T-helper 17 cell (primary cell): ENCODE measurements at regions not wholly inside any gene's neighbourhood (a gene's known extent, or its start where the extent isn't known, plus 50 kb on each side); places are given as distances from the start of the nearest gene placed in this dataset.

Experiments
- ATAC-seq: fragments of 150-1000 bp; cut with Tn5 transposase; 2 replicates; pipeline ENCODE4 v1.10.0; 2021; ENCODE audit warnings: mild to moderate bottlenecking, moderate library complexity
- DNase-seq, 3 donors: peaks; one replicate each; pipeline versions ENCODE4 v3.0.0 to v3.0.0-alpha.2; 2020 to 2021
- H3K9me3 ChIP-seq: one replicate; pipeline ENCODE4 v1.7.0; 2013; ENCODE audit warnings: low read length, mild to moderate bottlenecking; ENCODE audit not compliant: control insufficient read depth, poor library complexity, severe bottlenecking
- H3K27ac Mint-ChIP-seq: one replicate; pipeline ENCODE4 v1.8.0; 2022; ENCODE audit warnings: mild to moderate bottlenecking, moderate library complexity, mixed read lengths
- H3K27me3 Mint-ChIP-seq: one replicate; pipeline ENCODE4 v1.8.0; 2022; ENCODE audit warnings: mixed read lengths
- H3K36me3 Mint-ChIP-seq: one replicate; pipeline ENCODE4 v1.8.0; 2022; ENCODE audit warnings: low read depth, mixed read lengths
- H3K4me1 Mint-ChIP-seq: one replicate; pipeline ENCODE4 v1.8.0; 2022; ENCODE audit warnings: mild to moderate bottlenecking, mixed read lengths
- H3K4me3 Mint-ChIP-seq: one replicate; pipeline ENCODE4 v1.8.0; 2022; ENCODE audit warnings: mild to moderate bottlenecking, moderate library complexity, mixed read lengths

DNA sequence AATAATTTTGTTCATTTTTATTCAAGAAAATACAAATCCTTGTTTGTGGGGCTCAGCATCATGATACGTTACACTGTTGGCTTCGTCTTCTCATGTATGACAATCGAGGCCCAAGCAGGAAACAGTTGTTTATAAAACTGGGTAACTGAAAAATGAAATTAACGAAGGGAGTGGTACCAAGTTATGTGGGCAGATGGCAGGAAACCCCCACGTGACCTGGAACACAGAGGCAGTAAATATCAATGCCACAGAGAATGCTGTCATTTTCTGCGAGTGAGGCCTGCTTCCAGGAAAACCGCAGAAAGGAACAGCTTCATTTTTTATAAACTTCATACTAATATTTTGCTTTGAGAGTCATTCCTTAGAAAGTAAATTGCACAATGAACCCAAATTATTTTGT lies 201.0 kb upstream of the ADARB2 start:
- H3K9me3 ChIP-seq, result no peaks in the 10 kb centered on the region
- Mint-ChIP-seq H3K4me3 (no peak overlapping the region), H3K4me1 (peaks cover 17% of the 10 kb centered on the region), H3K27ac (peak overlapping the region; percentile 88), H3K27me3 (no peaks in the 10 kb centered on the region), H3K36me3 (no peaks in the 10 kb centered on the region)
- DNase-seq (peak in 1 of 3 donors; percentile 32), ATAC-seq (peak; percentile 78)

GRCh38 chr10:1935912-1936311 lies 198.6 kb upstream of the ADARB2 start:
- peaks cover 27% of the 10 kb centered on the region for H3K4me1 Mint-ChIP-seq
- H3K36me3 Mint-ChIP-seq, result no peaks in the 10 kb centered on the region
- H3K4me3 Mint-ChIP-seq, result no peak overlapping the region
- no peak for DNase-seq
- no peak overlapping the region for H3K27ac Mint-ChIP-seq
- no peak for ATAC-seq
- no peaks in the 10 kb centered on the region for H3K9me3 ChIP-seq
- H3K27me3 Mint-ChIP-seq, result peaks cover 5% of the 10 kb centered on the region

DNA sequence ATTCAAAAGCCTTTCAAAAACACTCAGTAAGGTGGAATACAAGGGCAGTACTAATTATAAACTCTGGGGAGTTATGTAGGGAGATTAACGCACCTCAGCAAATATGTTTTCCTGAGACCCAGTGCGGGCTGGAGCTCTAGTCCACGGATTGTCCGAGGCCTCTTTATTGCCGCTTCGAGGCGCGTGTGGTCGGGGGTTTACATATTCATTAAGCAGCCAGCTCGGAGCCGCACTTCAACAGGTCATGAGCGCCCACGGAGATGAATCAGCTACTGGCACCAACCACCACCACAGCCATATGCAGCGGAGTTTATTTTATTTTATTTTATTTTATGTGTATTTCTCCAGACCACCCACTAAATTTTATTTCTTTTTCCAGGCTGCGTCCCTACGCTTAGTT lies 195.9 kb upstream of the ADARB2 start:
- peak overlapping the region; percentile 79 for H3K27ac Mint-ChIP-seq
- H3K4me3 Mint-ChIP-seq, result no peak overlapping the region
- no peaks in the 10 kb centered on the region for H3K36me3 Mint-ChIP-seq
- ATAC-seq, result no peak
- no peak for DNase-seq
- H3K4me1 Mint-ChIP-seq, result peaks cover 17% of the 10 kb centered on the region
- H3K27me3 Mint-ChIP-seq, result peaks cover 5% of the 10 kb centered on the region
- no peaks in the 10 kb centered on the region for H3K9me3 ChIP-seq

DNA sequence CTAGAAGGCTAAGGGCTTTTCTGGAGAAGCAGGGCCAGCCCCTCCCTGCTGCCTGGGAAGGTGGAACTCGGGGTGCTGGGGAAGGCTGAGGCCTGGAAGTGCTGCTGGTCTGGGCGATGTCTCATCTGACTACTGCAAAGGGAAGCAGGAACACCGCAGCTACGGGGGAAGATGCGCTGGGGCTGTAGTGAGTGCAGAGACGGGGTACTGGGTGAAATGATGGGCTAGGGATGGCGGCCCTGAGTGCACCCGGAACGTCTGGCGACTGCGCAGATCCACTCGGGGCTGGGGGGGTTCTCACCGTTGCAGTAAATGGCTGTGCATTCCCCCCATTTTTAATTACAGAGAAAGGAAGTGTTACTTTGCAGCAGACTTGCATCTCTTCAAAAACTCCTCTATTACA lies 195.4 kb upstream of the ADARB2 start:
- no peaks in the 10 kb centered on the region for H3K9me3 ChIP-seq
- DNase-seq (no peak), ATAC-seq (peak; percentile 33)
- no peaks in the 10 kb centered on the region for H3K36me3 Mint-ChIP-seq
- H3K4me1 Mint-ChIP-seq, result peaks cover 16% of the 10 kb centered on the region
- peak overlapping the region; percentile 79 for H3K27ac Mint-ChIP-seq
- H3K4me3 Mint-ChIP-seq, result peak overlapping the region; percentile 84
- peaks cover 5% of the 10 kb centered on the region for H3K27me3 Mint-ChIP-seq

GRCh38 chr10:1928606-1929005 lies 191.3 kb upstream of the ADARB2 start:
- ATAC-seq (no peak), DNase-seq (no peak)
- H3K27me3 Mint-ChIP-seq, result peaks cover 14% of the 10 kb centered on the region
- no peak overlapping the region for H3K4me3 Mint-ChIP-seq
- no peaks in the 10 kb centered on the region for H3K9me3 ChIP-seq
- no peak overlapping the region for H3K27ac Mint-ChIP-seq
- no peaks in the 10 kb centered on the region for H3K36me3 Mint-ChIP-seq
- H3K4me1 Mint-ChIP-seq, result peaks cover 13% of the 10 kb centered on the region

DNA sequence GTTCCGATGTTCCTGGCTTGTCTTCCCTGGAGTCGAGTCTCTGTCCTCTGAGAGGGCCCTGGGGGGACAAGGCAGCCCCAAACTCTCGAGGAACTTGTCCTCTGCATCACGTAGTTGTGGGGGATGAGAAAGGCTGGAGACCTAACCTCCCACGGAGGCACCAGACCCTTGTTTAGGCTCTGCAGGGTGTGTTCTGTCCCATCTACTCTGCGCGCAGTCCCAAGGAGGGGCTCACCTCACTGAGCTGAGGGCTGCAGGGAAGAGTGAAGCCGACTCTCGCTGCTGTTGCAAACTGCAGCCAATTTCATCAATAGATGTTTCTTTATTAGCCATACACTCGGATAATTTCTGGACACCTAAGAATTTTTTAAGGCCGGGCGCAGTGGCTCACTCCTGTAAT lies 186.7 kb upstream of the ADARB2 start:
- no peak overlapping the region for H3K27ac Mint-ChIP-seq
- H3K36me3 Mint-ChIP-seq, result no peaks in the 10 kb centered on the region
- no peaks in the 10 kb centered on the region for H3K9me3 ChIP-seq
- DNase-seq (no peak), ATAC-seq (no peak)
- H3K27me3 Mint-ChIP-seq, result peaks cover 26% of the 10 kb centered on the region
- H3K4me3 Mint-ChIP-seq, result no peak overlapping the region
- H3K4me1 Mint-ChIP-seq, result peaks cover 3% of the 10 kb centered on the region

DNA sequence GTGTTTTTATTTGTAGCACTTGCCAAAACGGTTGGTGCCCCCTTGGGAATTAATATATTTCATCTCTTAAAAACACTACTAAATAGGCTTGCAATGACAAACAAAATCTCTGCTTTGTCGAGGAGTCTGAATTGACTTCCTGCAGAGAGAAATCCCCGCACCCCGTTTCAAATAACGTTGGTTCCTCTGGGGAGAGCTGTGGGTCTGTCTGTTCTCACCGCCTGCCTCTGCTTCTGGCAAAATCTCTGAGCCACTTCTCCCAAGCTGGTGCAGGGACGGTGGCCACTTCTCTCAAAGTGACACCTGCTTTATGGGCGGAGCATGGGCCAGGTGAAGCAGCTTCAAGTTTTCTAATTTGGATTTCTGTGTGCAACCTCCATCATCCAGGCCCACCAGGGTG lies 186.3 kb upstream of the ADARB2 start:
- Mint-ChIP-seq H3K27ac (no peak overlapping the region), H3K4me3 (no peak overlapping the region), H3K27me3 (peaks cover 26% of the 10 kb centered on the region), H3K36me3 (no peaks in the 10 kb centered on the region), H3K4me1 (peaks cover 3% of the 10 kb centered on the region)
- ATAC-seq, result no peak
- DNase-seq, result no peak
- no peaks in the 10 kb centered on the region for H3K9me3 ChIP-seq

- H3K36me3 Mint-ChIP-seq, result no peaks in the 10 kb centered on the region
- peaks cover 21% of the 10 kb centered on the region for H3K27me3 Mint-ChIP-seq
- no peak overlapping the region for H3K4me3 Mint-ChIP-seq
- no peak overlapping the region for H3K27ac Mint-ChIP-seq
- DNase-seq (no peak), ATAC-seq (no peak)
- H3K9me3 ChIP-seq, result no peaks in the 10 kb centered on the region
- H3K4me1 Mint-ChIP-seq, result peaks cover 3% of the 10 kb centered on the region
Observed at GRCh38 chr10:1920941-1921340, 183.6 kb upstream of the ADARB2 start.

GRCh38 chr10:1920127-1920526 lies 182.8 kb upstream of the ADARB2 start:
- H3K27me3 Mint-ChIP-seq, result peaks cover 21% of the 10 kb centered on the region
- no peak for ATAC-seq
- no peaks in the 10 kb centered on the region for H3K36me3 Mint-ChIP-seq
- H3K4me3 Mint-ChIP-seq, result no peak overlapping the region
- DNase-seq, result no peak
- no peaks in the 10 kb centered on the region for H3K9me3 ChIP-seq
- H3K4me1 Mint-ChIP-seq, result peaks cover 3% of the 10 kb centered on the region
- H3K27ac Mint-ChIP-seq, result no peak overlapping the region

DNA sequence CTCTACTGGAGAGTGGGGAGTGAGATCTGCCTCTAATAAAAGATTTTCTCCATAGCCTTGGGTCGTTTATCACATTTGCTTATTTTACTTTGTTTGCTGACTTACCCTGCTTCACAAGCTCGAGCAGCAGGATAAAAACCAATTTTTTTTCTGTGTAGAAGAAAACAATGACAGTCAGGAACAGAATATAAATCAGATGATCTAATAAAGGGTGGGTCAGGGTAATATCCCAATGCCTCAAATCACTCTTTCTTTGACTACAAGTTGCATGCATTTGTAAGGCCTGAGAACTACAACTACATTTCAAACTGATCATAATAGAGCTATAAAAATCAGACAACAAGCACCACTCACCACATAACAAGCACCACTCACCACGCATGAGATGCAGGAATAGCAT lies 174.4 kb upstream of the ADARB2 start:
- H3K36me3 Mint-ChIP-seq, result no peaks in the 10 kb centered on the region
- H3K4me1 Mint-ChIP-seq, result no peaks in the 10 kb centered on the region
- no peak overlapping the region for H3K4me3 Mint-ChIP-seq
- no peaks in the 10 kb centered on the region for H3K9me3 ChIP-seq
- H3K27ac Mint-ChIP-seq, result no peak overlapping the region
- DNase-seq (no peak), ATAC-seq (no peak)
- no peaks in the 10 kb centered on the region for H3K27me3 Mint-ChIP-seq

DNA sequence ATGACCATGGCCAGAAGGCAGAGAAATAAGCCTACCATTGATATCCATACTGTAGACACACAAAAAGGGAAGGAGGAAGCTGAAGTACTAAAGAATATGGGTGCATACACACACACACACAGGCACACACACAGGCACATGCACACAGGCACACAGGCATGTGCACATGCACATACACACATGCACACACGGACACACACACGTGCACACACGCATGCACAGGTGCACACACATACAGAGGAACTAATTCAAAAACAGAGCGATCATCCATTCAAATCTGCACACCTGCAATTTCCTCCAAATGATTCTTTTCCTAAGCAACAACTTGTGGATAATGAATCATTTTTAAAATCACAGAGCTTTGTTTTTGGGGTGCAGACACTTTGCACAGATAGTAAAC lies 166.7 kb upstream of the ADARB2 start:
- H3K9me3 ChIP-seq, result no peaks in the 10 kb centered on the region
- no peak for ATAC-seq
- Mint-ChIP-seq H3K4me3 (no peak overlapping the region), H3K27ac (no peak overlapping the region), H3K36me3 (peaks cover 2% of the 10 kb centered on the region), H3K27me3 (peaks cover 5% of the 10 kb centered on the region), H3K4me1 (no peaks in the 10 kb centered on the region)
- no peak for DNase-seq

GRCh38 chr10:1896153-1896552 lies 158.8 kb upstream of the ADARB2 start:
- DNase-seq, result no peak
- Mint-ChIP-seq H3K4me3 (no peak overlapping the region), H3K27me3 (no peaks in the 10 kb centered on the region), H3K27ac (no peak overlapping the region), H3K36me3 (peaks cover 2% of the 10 kb centered on the region), H3K4me1 (no peaks in the 10 kb centered on the region)
- H3K9me3 ChIP-seq, result no peaks in the 10 kb centered on the region
- no peak for ATAC-seq

DNA sequence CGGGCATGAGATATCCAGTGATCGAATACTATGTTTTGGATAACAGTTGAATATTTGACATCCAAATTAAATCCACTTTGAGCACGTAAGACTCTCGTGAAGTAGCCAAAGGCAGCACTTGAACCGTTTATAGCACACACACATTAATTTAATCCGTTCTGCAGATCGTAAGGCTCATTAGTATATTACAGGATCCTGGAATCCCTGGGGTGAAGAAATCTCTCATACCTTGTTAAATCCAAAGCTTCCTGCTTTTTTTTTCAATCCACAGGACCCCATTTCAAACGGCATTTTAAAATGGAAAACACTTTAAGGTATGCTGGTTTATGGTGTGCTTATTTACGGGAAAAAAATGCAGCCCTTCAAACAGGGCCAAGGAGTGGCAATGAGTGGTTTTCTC lies 158.4 kb upstream of the ADARB2 start:
- Mint-ChIP-seq H3K27me3 (no peaks in the 10 kb centered on the region), H3K27ac (no peak overlapping the region)
- DNase-seq, result no peak

DNA sequence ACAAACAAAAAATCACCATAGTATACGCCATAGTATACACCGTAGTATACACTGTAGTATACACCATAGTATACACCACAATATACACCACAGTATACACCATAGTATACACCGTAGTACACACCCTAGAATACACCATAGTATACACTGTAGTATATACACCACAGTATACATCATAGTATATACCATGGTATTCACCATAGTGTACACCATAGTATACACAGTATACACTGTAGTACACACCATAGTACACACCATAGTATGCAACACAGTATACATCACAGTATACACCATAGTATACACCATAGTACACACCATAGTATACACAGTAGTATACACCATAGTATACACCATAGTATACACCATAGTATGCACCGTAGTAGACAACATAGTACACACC lies 157.6 kb upstream of the ADARB2 start:
- H3K27ac Mint-ChIP-seq, result no peak overlapping the region

More for the DNA sequence above, 158.4 kb upstream of the ADARB2 start:
- peaks cover 2% of the 10 kb centered on the region for H3K36me3 Mint-ChIP-seq
- no peaks in the 10 kb centered on the region for H3K9me3 ChIP-seq
- no peaks in the 10 kb centered on the region for H3K4me1 Mint-ChIP-seq
- no peak for ATAC-seq
- no peak overlapping the region for H3K4me3 Mint-ChIP-seq

GRCh38 chr10:1893941-1894340 lies 156.6 kb upstream of the ADARB2 start:
- no peaks in the 10 kb centered on the region for H3K9me3 ChIP-seq
- no peaks in the 10 kb centered on the region for H3K27me3 Mint-ChIP-seq
- no peak overlapping the region for H3K4me3 Mint-ChIP-seq
- no peak overlapping the region for H3K27ac Mint-ChIP-seq
- no peaks in the 10 kb centered on the region for H3K4me1 Mint-ChIP-seq
- no peak for ATAC-seq
- no peaks in the 10 kb centered on the region for H3K36me3 Mint-ChIP-seq
- DNase-seq, result no peak

More for the DNA sequence above, 157.6 kb upstream of the ADARB2 start:
- ATAC-seq (no peak), DNase-seq (no peak)
- H3K9me3 ChIP-seq, result no peaks in the 10 kb centered on the region
- no peak overlapping the region for H3K4me3 Mint-ChIP-seq
- H3K27me3 Mint-ChIP-seq, result no peaks in the 10 kb centered on the region
- no peaks in the 10 kb centered on the region for H3K4me1 Mint-ChIP-seq
- H3K36me3 Mint-ChIP-seq, result peaks cover 2% of the 10 kb centered on the region
